ENCODE measurements at regions not wholly inside any gene's neighbourhood (a gene's known extent, or its start where the extent isn't known, plus 50 kb on each side); places are given as distances from the start of the nearest gene placed in this dataset.

DNA sequence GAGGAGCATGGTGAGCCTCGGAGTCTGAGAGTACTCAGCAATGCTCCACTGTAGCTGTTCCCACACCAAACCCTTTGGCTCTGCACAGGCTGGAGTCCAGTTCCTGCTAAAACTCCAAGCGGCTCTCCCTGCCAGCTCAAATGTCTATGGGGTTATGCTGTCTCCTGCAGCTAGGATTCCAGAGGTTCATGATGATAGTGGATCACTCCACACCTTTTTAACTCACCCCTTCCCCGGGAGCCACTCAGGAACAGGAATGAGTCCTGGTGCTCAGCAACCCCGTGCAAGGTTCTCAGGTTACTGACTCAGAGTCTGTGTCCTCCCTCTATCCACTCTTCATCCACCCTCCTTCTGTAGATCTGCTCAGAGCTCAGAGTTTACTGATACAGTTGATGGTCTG is 410.0 kb downstream of the CDH19 start:
- TF ChIP-seq, protein P1, sequence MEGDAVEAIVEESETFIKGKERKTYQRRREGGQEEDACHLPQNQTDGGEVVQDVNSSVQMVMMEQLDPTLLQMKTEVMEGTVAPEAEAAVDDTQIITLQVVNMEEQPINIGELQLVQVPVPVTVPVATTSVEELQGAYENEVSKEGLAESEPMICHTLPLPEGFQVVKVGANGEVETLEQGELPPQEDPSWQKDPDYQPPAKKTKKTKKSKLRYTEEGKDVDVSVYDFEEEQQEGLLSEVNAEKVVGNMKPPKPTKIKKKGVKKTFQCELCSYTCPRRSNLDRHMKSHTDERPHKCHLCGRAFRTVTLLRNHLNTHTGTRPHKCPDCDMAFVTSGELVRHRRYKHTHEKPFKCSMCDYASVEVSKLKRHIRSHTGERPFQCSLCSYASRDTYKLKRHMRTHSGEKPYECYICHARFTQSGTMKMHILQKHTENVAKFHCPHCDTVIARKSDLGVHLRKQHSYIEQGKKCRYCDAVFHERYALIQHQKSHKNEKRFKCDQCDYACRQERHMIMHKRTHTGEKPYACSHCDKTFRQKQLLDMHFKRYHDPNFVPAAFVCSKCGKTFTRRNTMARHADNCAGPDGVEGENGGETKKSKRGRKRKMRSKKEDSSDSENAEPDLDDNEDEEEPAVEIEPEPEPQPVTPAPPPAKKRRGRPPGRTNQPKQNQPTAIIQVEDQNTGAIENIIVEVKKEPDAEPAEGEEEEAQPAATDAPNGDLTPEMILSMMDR (IDR thresholded peaks at IDR 0.05), result no peak
- no peak for TF ChIP-seq POLR2A (IDR thresholded peaks at IDR 0.05)
- no peak for TF ChIP-seq POLR2AphosphoS5 (IDR thresholded peaks at IDR 0.05)
- no peak for TF ChIP-seq EP300 (IDR thresholded peaks at IDR 0.05)
